NT2/D1 (cell line): ENCODE measurements at regions not wholly inside any gene's neighbourhood (a gene's known extent, or its start where the extent isn't known, plus 50 kb on each side); places are given as distances from the start of the nearest gene placed in this dataset.
"Not testable (repeated sequence)": the region's sequence is repeated elsewhere in the genome, so short reads cannot be mapped to it uniquely, and the experiment has no call there.

Experiments
- DNase-seq: peaks from one replicate; pipeline ENCODE4 v3.0.0-alpha.2; 2011; ENCODE audit warnings: low read depth, low spot score
- H3K27me3 ChIP-seq: 2 replicates; pipeline ENCODE4 v1.6.0; 2011; ENCODE audit warnings: mild to moderate bottlenecking; ENCODE audit not compliant: insufficient read length, insufficient read depth
- H3K36me3 ChIP-seq: 2 replicates; pipeline ENCODE4 v1.6.1; 2011; ENCODE audit warnings: mild to moderate bottlenecking, low read length, mixed read lengths; ENCODE audit not compliant: insufficient read depth, insufficient read length
- H3K4me1 ChIP-seq: 2 replicates; pipeline ENCODE4 v1.5.1; 2011; ENCODE audit not compliant: insufficient read depth, insufficient read length
- H3K4me3 ChIP-seq: 2 replicates; pipeline ENCODE4 v1.5.1; 2011; ENCODE audit warnings: low read depth; ENCODE audit not compliant: insufficient read length
- H3K9ac ChIP-seq: 2 replicates; pipeline ENCODE4 v1.6.0; 2011; ENCODE audit warnings: low read depth; ENCODE audit not compliant: insufficient read length
- H3K9me3 ChIP-seq: 2 replicates; pipeline ENCODE4 v1.5.1; 2011; ENCODE audit warnings: mild to moderate bottlenecking, low read length; ENCODE audit not compliant: insufficient read depth
- SUZ12 ChIP-seq: IDR thresholded peaks from 2 replicates; pipeline ENCODE4 v1.6.1; 2011; ENCODE audit not compliant: insufficient read length, insufficient read depth; ENCODE audit errors: extremely low read depth
- YY1 ChIP-seq: IDR thresholded peaks from 2 replicates; pipeline ENCODE4 v1.6.1; 2011; ENCODE audit not compliant: insufficient read length, insufficient read depth
- ZNF274 ChIP-seq: IDR thresholded peaks from 2 replicates; pipeline ENCODE4 v1.6.1; 2011; ENCODE audit warnings: mild to moderate bottlenecking, low read depth, low read length

- TF ChIP-seq ZNF274 (no peak), YY1 (no peak), SUZ12 (no peak)
- no peaks in the 10 kb centered on the region; the same call in 1 of the 2 replicates for H3K9me3 ChIP-seq
- no peak overlapping the region for H3K9ac ChIP-seq
- H3K27me3 ChIP-seq, result no peaks in the 10 kb centered on the region
- no peaks in the 10 kb centered on the region for H3K36me3 ChIP-seq
- no peaks in the 10 kb centered on the region for H3K4me1 ChIP-seq
- DNase-seq, result no peak
- no peak overlapping the region for H3K4me3 ChIP-seq
Observed at GRCh38 chr7:68707159-68707558, 891.1 kb upstream of the AUTS2 start.

- TF ChIP-seq ZNF274, result no peak
- TF ChIP-seq SUZ12, result no peak
- TF ChIP-seq YY1, result no peak
- no peak for DNase-seq
- H3K27me3 ChIP-seq, result no peaks in the 10 kb centered on the region
- H3K36me3 ChIP-seq, result no peaks in the 10 kb centered on the region
- no peak overlapping the region for H3K9ac ChIP-seq
- no peaks in the 10 kb centered on the region for H3K4me1 ChIP-seq
- H3K9me3 ChIP-seq, result no peaks in the 10 kb centered on the region; the same call in 1 of the 2 replicates
- no peak overlapping the region for H3K4me3 ChIP-seq
Observed at GRCh38 chr7:68707958-68708357, 890.3 kb upstream of the AUTS2 start.

- H3K4me3 ChIP-seq, result no peak overlapping the region
- DNase-seq, result no peak
- H3K9me3 ChIP-seq, result no peaks in the 10 kb centered on the region
- TF ChIP-seq SUZ12 (no peak), YY1 (no peak), ZNF274 (no peak)
- no peak overlapping the region for H3K9ac ChIP-seq
- no peaks in the 10 kb centered on the region for H3K4me1 ChIP-seq
- H3K36me3 ChIP-seq, result no peaks in the 10 kb centered on the region
- no peaks in the 10 kb centered on the region for H3K27me3 ChIP-seq
Observed at GRCh38 chr7:68712956-68713495, 885.2 kb upstream of the AUTS2 start.

GRCh38 chr7:68714135-68714534 is 884.1 kb upstream of the AUTS2 start:
- H3K36me3 ChIP-seq, H3K9me3 ChIP-seq, H3K9ac ChIP-seq, H3K4me3 ChIP-seq, H3K27me3 ChIP-seq, DNase-seq, H3K4me1 ChIP-seq: not testable (repeated sequence)

GRCh38 chr7:68715907-68716306 is 882.4 kb upstream of the AUTS2 start:
- no peak overlapping the region for H3K9ac ChIP-seq
- TF ChIP-seq ZNF274, result no peak
- TF ChIP-seq YY1, result no peak
- no peak for TF ChIP-seq SUZ12
- no peaks in the 10 kb centered on the region for H3K27me3 ChIP-seq
- no peak for DNase-seq
- 0 out of 2 replicates have a peak, but pooled peaks cover 3% of the 10 kb centered on the region for H3K9me3 ChIP-seq
- H3K36me3 ChIP-seq, result no peaks in the 10 kb centered on the region
- no peak overlapping the region for H3K4me3 ChIP-seq
- H3K4me1 ChIP-seq, result no peaks in the 10 kb centered on the region

GRCh38 chr7:68717176-68717575 is 881.1 kb upstream of the AUTS2 start:
- no peaks in the 10 kb centered on the region for H3K36me3 ChIP-seq
- no peaks in the 10 kb centered on the region for H3K4me1 ChIP-seq
- no peak for TF ChIP-seq ZNF274
- no peak for TF ChIP-seq YY1
- TF ChIP-seq SUZ12, result no peak
- no peak overlapping the region for H3K9ac ChIP-seq
- H3K4me3 ChIP-seq, result no peak overlapping the region
- DNase-seq, result no peak
- 0 out of 2 replicates have a peak, but pooled peaks cover 3% of the 10 kb centered on the region for H3K9me3 ChIP-seq
- H3K27me3 ChIP-seq, result no peaks in the 10 kb centered on the region

- DNase-seq, result no peak
- H3K27me3 ChIP-seq, result no peaks in the 10 kb centered on the region
- no peaks in the 10 kb centered on the region for H3K4me1 ChIP-seq
- H3K4me3 ChIP-seq, result no peak overlapping the region
- TF ChIP-seq ZNF274, result no peak
- no peak for TF ChIP-seq YY1
- no peak for TF ChIP-seq SUZ12
- H3K36me3 ChIP-seq, result no peaks in the 10 kb centered on the region
- 0 out of 2 replicates have a peak, but pooled peaks cover 3% of the 10 kb centered on the region for H3K9me3 ChIP-seq
- no peak overlapping the region for H3K9ac ChIP-seq
Observed at GRCh38 chr7:68718097-68718551, 880.2 kb upstream of the AUTS2 start.

- DNase-seq, result no peak
- H3K9me3 ChIP-seq, result 0 out of 2 replicates have a peak, but pooled peaks cover 3% of the 10 kb centered on the region
- H3K4me3 ChIP-seq, result no peak overlapping the region
- TF ChIP-seq SUZ12 (no peak), YY1 (no peak), ZNF274 (no peak)
- H3K9ac ChIP-seq, result no peak overlapping the region
- no peaks in the 10 kb centered on the region for H3K27me3 ChIP-seq
- H3K36me3 ChIP-seq, result no peaks in the 10 kb centered on the region
- H3K4me1 ChIP-seq, result no peaks in the 10 kb centered on the region
Observed at GRCh38 chr7:68720697-68721096, 877.6 kb upstream of the AUTS2 start.
